HCT116 (cell line): ENCODE measurements at regions not wholly inside any gene's neighbourhood (a gene's known extent, or its start where the extent isn't known, plus 50 kb on each side); places are given as distances from the start of the nearest gene placed in this dataset.

Experiments
- ATAC-seq: fragments of 200-7000 bp; cut with Tn5 transposase; 2 replicates; pipeline ENCODE4 v1.9.1; 2020; ENCODE audit warnings: mild to moderate bottlenecking, moderate library complexity
- BruUV-seq: library from RNA; stranded (reverse); fragments of 400-500 nt; replicated peaks from 2 replicates; lab custom pipeline; 2021; lab: Mats Ljungman, UMichigan
- CTCF ChIA-PET: fragments of 300-600 bp; sonication (Branson Sonifier 250); formaldehyde crosslinking; loops from one replicate; lab custom pipeline; 2021; ENCODE audit warnings: antibody characterized with exemption; lab: Charles Lee
- POLR2A ChIA-PET: fragments of 300-600, 350-600 bp; sonication (Branson Sonifier 250); formaldehyde crosslinking; loops from one replicate; lab custom pipeline; 2021; ENCODE audit warnings: antibody characterized with exemption; lab: Charles Lee
- RAD21 ChIA-PET, 2 experiments: fragments of 300-600 bp; sonication (Branson Sonifier 250); formaldehyde crosslinking; loops; one replicate each; lab custom pipeline; 2023; ENCODE audit warnings: low total read pairs in 2 of 2; ENCODE audit not compliant: uncharacterized antibody in 2 of 2, unreplicated experiment in 2 of 2, low non-redundant PET in 1 of 2; lab: Charles Lee
- DNase-seq: peaks from one replicate; pipeline ENCODE4 v3.0.0-alpha.2; 2010; ENCODE audit warnings: low read depth, low spot score
- H2AFZ ChIP-seq: fragments of 200-600 bp; shearing (Covaris generic), sonication (generic); 2 replicates; pipeline ENCODE4 v1.6.1; 2017; ENCODE audit warnings: low read depth, mixed run types, mixed read lengths, antibody characterized with exemption, low read length; ENCODE audit not compliant: poor library complexity, severe bottlenecking
- H3K27ac ChIP-seq: 2 replicates; pipeline ENCODE4 v1.5.1; 2012; ENCODE audit warnings: low read depth, low read length
- H3K27me3 ChIP-seq: fragments of 200-600 bp; sonication (generic); 2 replicates; pipeline ENCODE4 v1.6.1; 2016; ENCODE audit warnings: mixed run types, low read length, mixed read lengths; ENCODE audit not compliant: insufficient read depth
- H3K36me3 ChIP-seq, 2 experiments: fragments of 200-500 bp in 1 of 2; fragments of 200-600 bp in 1 of 2; sonication (Bioruptor generic) in 1 of 2; sonication (generic) in 1 of 2; 2 replicates each; pipeline versions ENCODE4 v1.5.1 to v1.6.1; 2014 to 2016; ENCODE audit warnings: low read length in 2 of 2, inconsistent platforms in 1 of 2, mixed read lengths in 1 of 2, mixed run types in 1 of 2; ENCODE audit not compliant: insufficient read depth in 2 of 2, control insufficient read depth in 1 of 2
- H3K4me1 ChIP-seq, 2 experiments: fragments of 200-600 bp in 1 of 2; sonication (generic) in 1 of 2; 2 replicates each; pipeline versions ENCODE4 v1.5.1 to v1.6.1; 2012 to 2017; ENCODE audit warnings: low read length in 2 of 2, inconsistent platforms in 1 of 2, mild to moderate bottlenecking in 1 of 2, mixed read lengths in 1 of 2, mixed run types in 1 of 2, moderate library complexity in 1 of 2; ENCODE audit not compliant: insufficient read depth in 2 of 2, control insufficient read depth in 1 of 2
- H3K4me2 ChIP-seq: fragments of 200-600 bp; sonication (generic); 2 replicates; pipeline ENCODE4 v1.6.1; 2017; ENCODE audit warnings: mixed run types, low read length, mixed read lengths
- H3K4me3 ChIP-seq, 2 experiments: fragments of 200-600 bp in 1 of 2; sonication (generic) in 1 of 2; replicated peaks in 1 of 2; 2 replicates each; pipeline ENCODE4 v1.5.1; 2011 to 2016; ENCODE audit warnings: low read length in 2 of 2, control low read depth in 1 of 2, low read depth in 1 of 2, mild to moderate bottlenecking in 1 of 2, mixed read lengths in 1 of 2, mixed run types in 1 of 2
- H3K79me2 ChIP-seq: fragments of 200-600 bp; sonication (generic); 2 replicates; pipeline ENCODE4 v1.6.1; 2017; ENCODE audit warnings: mild to moderate bottlenecking, mixed run types, low read length, moderate library complexity, mixed read lengths; ENCODE audit not compliant: insufficient read depth
- H3K9ac ChIP-seq: fragments of 200-600 bp; sonication (generic); 2 replicates; pipeline ENCODE4 v1.6.1; 2016; ENCODE audit warnings: low read length, mixed read lengths
- H3K9me2 ChIP-seq: fragments of 200-600 bp; sonication (generic), shearing (Covaris generic); 2 replicates; pipeline ENCODE4 v1.6.1; 2017; ENCODE audit warnings: mixed run types, mild to moderate bottlenecking, moderate library complexity; ENCODE audit not compliant: insufficient read depth
- H3K9me3 ChIP-seq, 2 experiments: fragments of 200-500 bp in 1 of 2; fragments of 200-600 bp in 1 of 2; sonication (Bioruptor generic) in 1 of 2; sonication (generic) in 1 of 2; 2 replicates each; pipeline ENCODE4 v1.6.1; 2014 to 2017; ENCODE audit warnings: low read length in 2 of 2, mixed read lengths in 2 of 2, inconsistent platforms in 1 of 2, low read depth in 1 of 2, mild to moderate bottlenecking in 1 of 2, mixed run types in 1 of 2, moderate library complexity in 1 of 2; ENCODE audit not compliant: control insufficient read depth in 1 of 2, insufficient read depth in 1 of 2
- H4K20me1 ChIP-seq: fragments of 200-600 bp; sonication (generic), shearing (Covaris generic); 2 replicates; pipeline ENCODE4 v1.6.1; 2017; ENCODE audit warnings: mixed run types, mild to moderate bottlenecking, moderate library complexity; ENCODE audit not compliant: insufficient read depth
- EGR1 ChIP-seq: IDR thresholded peaks from 2 replicates; pipeline ENCODE4 v1.6.1; 2012; ENCODE audit warnings: low read depth
- ELF1 ChIP-seq: IDR thresholded peaks from 2 replicates; pipeline ENCODE4 v1.6.1; 2012; ENCODE audit warnings: low read depth, borderline replicate concordance
- EZH2phosphoT487 ChIP-seq: fragments of 200-600 bp; IDR thresholded peaks from 2 replicates; pipeline ENCODE4 v1.6.1; 2018; ENCODE audit warnings: antibody characterized with exemption, borderline replicate concordance
- JUND ChIP-seq: IDR thresholded peaks from 2 replicates; pipeline ENCODE4 v1.6.1; 2012
- SIN3A ChIP-seq: IDR thresholded peaks from 2 replicates; pipeline ENCODE4 v1.6.1; 2012; ENCODE audit warnings: low read depth
- SP1 ChIP-seq: IDR thresholded peaks from 2 replicates; pipeline ENCODE4 v1.6.1; 2012; ENCODE audit warnings: low read depth
- YY1 ChIP-seq: IDR thresholded peaks from 2 replicates; pipeline ENCODE4 v1.6.1; 2011; ENCODE audit warnings: low read length, low read depth, moderate library complexity, mild to moderate bottlenecking; ENCODE audit not compliant: insufficient replicate concordance; ENCODE audit errors: extremely low read depth
- ZNF274 ChIP-seq: fragments of 200-500 bp; sonication (Bioruptor generic); IDR thresholded peaks from 2 replicates; pipeline ENCODE4 v1.6.1; 2014; ENCODE audit warnings: mild to moderate bottlenecking, low read depth, low read length, inconsistent platforms
- intact Hi-C: fragments of 100-400 bp; cut with micrococcal nuclease; formaldehyde crosslinking; loops from 2 replicates; pipeline ENCODE4 v1.10.0; 2022
- TF ChIP-seq, protein P1 (sequence below): IDR thresholded peaks from 2 replicates; pipeline ENCODE4 v1.6.1; 2012
- TF ChIP-seq, protein P2 (sequence below): IDR thresholded peaks from 2 replicates; pipeline ENCODE4 v1.6.1; 2012; ENCODE audit warnings: low read depth
- TF ChIP-seq, protein P3 (sequence below), 3 experiments: fragments of 200-600 bp in 1 of 3; sonication (generic) in 1 of 3; IDR thresholded peaks in 2 of 3; conservative IDR thresholded peaks in 1 of 3; 2 replicates each; pipeline ENCODE4 v1.5.1; 2012 to 2017; ENCODE audit warnings: low read depth in 2 of 3, low read length in 2 of 3, antibody characterized with exemption in 1 of 3, borderline replicate concordance in 1 of 3, control low read depth in 1 of 3, mild to moderate bottlenecking in 1 of 3, mixed read lengths in 1 of 3, mixed run types in 1 of 3, moderate library complexity in 1 of 3; ENCODE audit not compliant: insufficient read depth in 1 of 3

DNA sequence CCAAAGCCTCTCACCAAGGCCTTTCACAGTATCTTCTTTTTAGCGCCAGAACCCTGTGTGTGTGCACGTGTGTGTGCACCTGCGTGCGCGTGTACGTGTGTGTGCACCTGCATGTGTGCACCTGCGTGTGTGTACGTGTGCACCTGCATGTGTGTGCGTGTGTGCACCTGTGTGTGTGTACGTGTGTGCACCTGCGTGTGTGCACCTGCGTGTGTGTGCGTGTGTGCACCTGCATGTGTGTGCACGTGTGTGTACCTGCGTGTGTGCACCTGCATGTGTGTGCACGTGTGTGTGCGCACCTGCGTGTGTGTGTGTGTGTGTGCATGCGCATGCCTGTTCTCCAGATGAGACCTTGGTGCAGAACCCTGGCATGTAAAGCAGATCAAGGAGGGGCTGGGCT is 131.4 kb upstream of the HDAC4 start:
- Histone ChIP-seq H3K36me3 (no peaks in the 10 kb centered on the region), H3K9me3 (peaks cover 0 to 3% of the 10 kb centered on the region in 2 experiments; a peak in 1 of 4 replicates), H3K9me2 (no peaks in the 10 kb centered on the region), H3K4me1 (no peaks in the 10 kb centered on the region), H3K4me2 (no peak overlapping the region), H4K20me1 (no peaks in the 10 kb centered on the region), H3K27ac (no peak overlapping the region), H2AFZ (no peak overlapping the region), H3K79me2 (no peaks in the 10 kb centered on the region), H3K9ac (no peak overlapping the region), H3K27me3 (peaks cover 15% of the 10 kb centered on the region; the same call in 1 of the 2 replicates), H3K4me3 (no peak overlapping the region)
- ChIA-PET CTCF (no interaction called here), RAD21 (no interaction called here), POLR2A (no interaction called here)
- ATAC-seq, result no peak
- TF ChIP-seq, protein P1, sequence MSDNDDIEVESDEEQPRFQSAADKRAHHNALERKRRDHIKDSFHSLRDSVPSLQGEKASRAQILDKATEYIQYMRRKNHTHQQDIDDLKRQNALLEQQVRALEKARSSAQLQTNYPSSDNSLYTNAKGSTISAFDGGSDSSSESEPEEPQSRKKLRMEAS, result no peak
- TF ChIP-seq YY1, result no peak
- no peak for TF ChIP-seq EZH2phosphoT487
- TF ChIP-seq SIN3A, result no peak
- TF ChIP-seq EGR1, result no peak
- TF ChIP-seq, protein P2, sequence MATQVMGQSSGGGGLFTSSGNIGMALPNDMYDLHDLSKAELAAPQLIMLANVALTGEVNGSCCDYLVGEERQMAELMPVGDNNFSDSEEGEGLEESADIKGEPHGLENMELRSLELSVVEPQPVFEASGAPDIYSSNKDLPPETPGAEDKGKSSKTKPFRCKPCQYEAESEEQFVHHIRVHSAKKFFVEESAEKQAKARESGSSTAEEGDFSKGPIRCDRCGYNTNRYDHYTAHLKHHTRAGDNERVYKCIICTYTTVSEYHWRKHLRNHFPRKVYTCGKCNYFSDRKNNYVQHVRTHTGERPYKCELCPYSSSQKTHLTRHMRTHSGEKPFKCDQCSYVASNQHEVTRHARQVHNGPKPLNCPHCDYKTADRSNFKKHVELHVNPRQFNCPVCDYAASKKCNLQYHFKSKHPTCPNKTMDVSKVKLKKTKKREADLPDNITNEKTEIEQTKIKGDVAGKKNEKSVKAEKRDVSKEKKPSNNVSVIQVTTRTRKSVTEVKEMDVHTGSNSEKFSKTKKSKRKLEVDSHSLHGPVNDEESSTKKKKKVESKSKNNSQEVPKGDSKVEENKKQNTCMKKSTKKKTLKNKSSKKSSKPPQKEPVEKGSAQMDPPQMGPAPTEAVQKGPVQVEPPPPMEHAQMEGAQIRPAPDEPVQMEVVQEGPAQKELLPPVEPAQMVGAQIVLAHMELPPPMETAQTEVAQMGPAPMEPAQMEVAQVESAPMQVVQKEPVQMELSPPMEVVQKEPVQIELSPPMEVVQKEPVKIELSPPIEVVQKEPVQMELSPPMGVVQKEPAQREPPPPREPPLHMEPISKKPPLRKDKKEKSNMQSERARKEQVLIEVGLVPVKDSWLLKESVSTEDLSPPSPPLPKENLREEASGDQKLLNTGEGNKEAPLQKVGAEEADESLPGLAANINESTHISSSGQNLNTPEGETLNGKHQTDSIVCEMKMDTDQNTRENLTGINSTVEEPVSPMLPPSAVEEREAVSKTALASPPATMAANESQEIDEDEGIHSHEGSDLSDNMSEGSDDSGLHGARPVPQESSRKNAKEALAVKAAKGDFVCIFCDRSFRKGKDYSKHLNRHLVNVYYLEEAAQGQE, result no peak
- no peak for TF ChIP-seq SP1
- no peak for TF ChIP-seq ELF1
- TF ChIP-seq JUND, result no peak
- TF ChIP-seq ZNF274, result no peak
- TF ChIP-seq, protein P3, sequence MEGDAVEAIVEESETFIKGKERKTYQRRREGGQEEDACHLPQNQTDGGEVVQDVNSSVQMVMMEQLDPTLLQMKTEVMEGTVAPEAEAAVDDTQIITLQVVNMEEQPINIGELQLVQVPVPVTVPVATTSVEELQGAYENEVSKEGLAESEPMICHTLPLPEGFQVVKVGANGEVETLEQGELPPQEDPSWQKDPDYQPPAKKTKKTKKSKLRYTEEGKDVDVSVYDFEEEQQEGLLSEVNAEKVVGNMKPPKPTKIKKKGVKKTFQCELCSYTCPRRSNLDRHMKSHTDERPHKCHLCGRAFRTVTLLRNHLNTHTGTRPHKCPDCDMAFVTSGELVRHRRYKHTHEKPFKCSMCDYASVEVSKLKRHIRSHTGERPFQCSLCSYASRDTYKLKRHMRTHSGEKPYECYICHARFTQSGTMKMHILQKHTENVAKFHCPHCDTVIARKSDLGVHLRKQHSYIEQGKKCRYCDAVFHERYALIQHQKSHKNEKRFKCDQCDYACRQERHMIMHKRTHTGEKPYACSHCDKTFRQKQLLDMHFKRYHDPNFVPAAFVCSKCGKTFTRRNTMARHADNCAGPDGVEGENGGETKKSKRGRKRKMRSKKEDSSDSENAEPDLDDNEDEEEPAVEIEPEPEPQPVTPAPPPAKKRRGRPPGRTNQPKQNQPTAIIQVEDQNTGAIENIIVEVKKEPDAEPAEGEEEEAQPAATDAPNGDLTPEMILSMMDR (IDR thresholded peaks at IDR 0.05 in 2 of 3, conservative IDR thresholded peaks at IDR 0.05 in 1 of 3; ENCODE audit: borderline replicate concordance in 1 of 3, insufficient read depth in 1 of 3, low read depth in 2 of 3, low read length in 2 of 3), result no peak
- no peak for DNase-seq
- intact Hi-C loops, result no loop called here
- no TSS peak for BruUV-seq
